DOHH2 (cell line): ENCODE measurements at regions not wholly inside any gene's neighbourhood (a gene's known extent, or its start where the extent isn't known, plus 50 kb on each side); places are given as distances from the start of the nearest gene placed in this dataset.

Experiments used
- CTCF ChIP-seq: fragments of 200-600 bp; sonication (generic); IDR thresholded peaks from one replicate; pipeline ENCODE4 v1.5.1; 2014; ENCODE audit warnings: antibody characterized with exemption, mild to moderate bottlenecking, low read depth, low read length; ENCODE audit not compliant: poor library complexity, severe bottlenecking
- EZH2phosphoT487 ChIP-seq: fragments of 200-600 bp; sonication (generic); IDR thresholded peaks from 2 replicates; pipeline ENCODE4 v1.6.1; 2017; ENCODE audit warnings: borderline replicate concordance, mild to moderate bottlenecking, antibody characterized with exemption, low read length, moderate library complexity, mixed read lengths

- TF ChIP-seq EZH2phosphoT487 (no peak), CTCF (no peak)
Measured at GRCh38 chr3:18872466-18872865, 275.8 kb upstream of the KCNH8 start.
